ENCODE measurements at regions not wholly inside any gene's neighbourhood (a gene's known extent, or its start where the extent isn't known, plus 50 kb on each side); places are given as distances from the start of the nearest gene placed in this dataset.

- TF ChIP-seq EZH2 (IDR thresholded peaks at IDR 0.05): no peak
- no peak for TF ChIP-seq TCF7L2 (IDR thresholded peaks at IDR 0.05; ENCODE audit: borderline replicate concordance, extremely low read depth, insufficient read depth, insufficient read length)
- TF ChIP-seq ZNF274 (IDR thresholded peaks at IDR 0.05; ENCODE audit: low read depth, low read length): no peak
- TF ChIP-seq JUND (IDR thresholded peaks at IDR 0.05): no peak
- TF ChIP-seq RAD21 (IDR thresholded peaks at IDR 0.05; ENCODE audit: low read depth): no peak
Measured at GRCh38 chr7:96440328-96440727, 118.4 kb upstream of the SLC25A13 start (continued).

DNA sequence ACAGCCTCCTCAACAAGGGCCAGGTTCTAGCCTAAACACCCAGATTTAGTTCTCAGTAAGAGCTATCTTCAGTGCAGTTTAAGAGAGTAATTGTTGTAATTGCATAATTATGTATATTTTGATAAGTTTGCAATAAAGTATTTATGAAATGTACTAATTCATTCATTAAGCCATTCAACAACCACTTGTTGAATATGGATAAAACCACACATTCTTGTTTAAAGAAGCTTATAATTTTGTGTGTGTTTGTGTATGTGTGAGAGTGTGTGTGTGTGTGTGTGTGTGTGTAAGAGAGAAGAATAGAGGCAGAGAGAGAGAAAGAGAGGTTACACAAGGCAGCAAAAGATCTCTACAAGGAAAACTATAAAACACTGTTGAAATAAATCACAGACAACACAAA, 115.0 kb upstream of the SLC25A13 start:
- H2AFZ ChIP-seq (ENCODE audit: low read depth, low read length, poor library complexity, severe bottlenecking): no peak overlapping the region
- H3K36me3 ChIP-seq (ENCODE audit: control insufficient read depth in 1 of 2, insufficient read depth in 2 of 2, low read length in 2 of 2): no peaks in the 10 kb centered on the region
- peaks cover 33% of the 10 kb centered on the region for H3K27me3 ChIP-seq (ENCODE audit: insufficient read depth, low read length)
- H3K9me2 ChIP-seq (ENCODE audit: insufficient read depth): no peaks in the 10 kb centered on the region
- RAD21 ChIA-PET (ENCODE audit: low non-redundant PET in 1 of 2, low total read pairs in 2 of 2, uncharacterized antibody in 2 of 2, unreplicated experiment in 2 of 2): no interaction called here
- POLR2A ChIA-PET: no interaction called here
- CTCF ChIA-PET: no interaction called here
- H3K9ac ChIP-seq (ENCODE audit: low read length): no peak overlapping the region
- no peaks in the 10 kb centered on the region for H3K9me3 ChIP-seq (ENCODE audit: control insufficient read depth in 1 of 2, insufficient read depth in 1 of 2, low read depth in 1 of 2, low read length in 2 of 2)
- no peak for DNase-seq (ENCODE audit: low read depth, low spot score)
- ATAC-seq: no peak
- H3K4me2 ChIP-seq (ENCODE audit: low read length): no peak overlapping the region
- no peaks in the 10 kb centered on the region for H3K4me1 ChIP-seq (ENCODE audit: control insufficient read depth in 1 of 2, insufficient read depth in 2 of 2, low read length in 2 of 2)
- no peak overlapping the region for H3K27ac ChIP-seq (ENCODE audit: low read depth, low read length)
- no peaks in the 10 kb centered on the region for H4K20me1 ChIP-seq (ENCODE audit: insufficient read depth)
- TF ChIP-seq ATF3 (IDR thresholded peaks at IDR 0.05) (no peak), MAX (IDR thresholded peaks at IDR 0.05) (no peak), EZH2phosphoT487 (IDR thresholded peaks at IDR 0.05; ENCODE audit: borderline replicate concordance) (no peak), EGR1 (IDR thresholded peaks at IDR 0.05; ENCODE audit: low read depth) (no peak), TCF7L2 (IDR thresholded peaks at IDR 0.05; ENCODE audit: borderline replicate concordance, extremely low read depth, insufficient read depth, insufficient read length) (no peak), CEBPB (IDR thresholded peaks at IDR 0.05; ENCODE audit: low read depth) (no peak), FOSL1 (IDR thresholded peaks at IDR 0.05; ENCODE audit: low read depth) (no peak), POLR2AphosphoS5 (IDR thresholded peaks at IDR 0.05; ENCODE audit: low read depth, low read length) (no peak), RAD21 (IDR thresholded peaks at IDR 0.05; ENCODE audit: low read depth) (no peak), EZH2 (IDR thresholded peaks at IDR 0.05) (no peak), CBX3 (IDR thresholded peaks at IDR 0.05; ENCODE audit: low read depth) (no peak), SRF (IDR thresholded peaks at IDR 0.05; ENCODE audit: low read depth) (no peak), ZFX (IDR thresholded peaks at IDR 0.05) (no peak), SP1 (IDR thresholded peaks at IDR 0.05; ENCODE audit: low read depth) (no peak)
- TF ChIP-seq, protein P1, sequence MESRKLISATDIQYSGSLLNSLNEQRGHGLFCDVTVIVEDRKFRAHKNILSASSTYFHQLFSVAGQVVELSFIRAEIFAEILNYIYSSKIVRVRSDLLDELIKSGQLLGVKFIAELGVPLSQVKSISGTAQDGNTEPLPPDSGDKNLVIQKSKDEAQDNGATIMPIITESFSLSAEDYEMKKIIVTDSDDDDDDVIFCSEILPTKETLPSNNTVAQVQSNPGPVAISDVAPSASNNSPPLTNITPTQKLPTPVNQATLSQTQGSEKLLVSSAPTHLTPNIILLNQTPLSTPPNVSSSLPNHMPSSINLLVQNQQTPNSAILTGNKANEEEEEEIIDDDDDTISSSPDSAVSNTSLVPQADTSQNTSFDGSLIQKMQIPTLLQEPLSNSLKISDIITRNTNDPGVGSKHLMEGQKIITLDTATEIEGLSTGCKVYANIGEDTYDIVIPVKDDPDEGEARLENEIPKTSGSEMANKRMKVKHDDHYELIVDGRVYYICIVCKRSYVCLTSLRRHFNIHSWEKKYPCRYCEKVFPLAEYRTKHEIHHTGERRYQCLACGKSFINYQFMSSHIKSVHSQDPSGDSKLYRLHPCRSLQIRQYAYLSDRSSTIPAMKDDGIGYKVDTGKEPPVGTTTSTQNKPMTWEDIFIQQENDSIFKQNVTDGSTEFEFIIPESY (IDR thresholded peaks at IDR 0.05; ENCODE audit: extremely low read depth, insufficient replicate concordance, low read length): no peak
- TF ChIP-seq, protein P2, sequence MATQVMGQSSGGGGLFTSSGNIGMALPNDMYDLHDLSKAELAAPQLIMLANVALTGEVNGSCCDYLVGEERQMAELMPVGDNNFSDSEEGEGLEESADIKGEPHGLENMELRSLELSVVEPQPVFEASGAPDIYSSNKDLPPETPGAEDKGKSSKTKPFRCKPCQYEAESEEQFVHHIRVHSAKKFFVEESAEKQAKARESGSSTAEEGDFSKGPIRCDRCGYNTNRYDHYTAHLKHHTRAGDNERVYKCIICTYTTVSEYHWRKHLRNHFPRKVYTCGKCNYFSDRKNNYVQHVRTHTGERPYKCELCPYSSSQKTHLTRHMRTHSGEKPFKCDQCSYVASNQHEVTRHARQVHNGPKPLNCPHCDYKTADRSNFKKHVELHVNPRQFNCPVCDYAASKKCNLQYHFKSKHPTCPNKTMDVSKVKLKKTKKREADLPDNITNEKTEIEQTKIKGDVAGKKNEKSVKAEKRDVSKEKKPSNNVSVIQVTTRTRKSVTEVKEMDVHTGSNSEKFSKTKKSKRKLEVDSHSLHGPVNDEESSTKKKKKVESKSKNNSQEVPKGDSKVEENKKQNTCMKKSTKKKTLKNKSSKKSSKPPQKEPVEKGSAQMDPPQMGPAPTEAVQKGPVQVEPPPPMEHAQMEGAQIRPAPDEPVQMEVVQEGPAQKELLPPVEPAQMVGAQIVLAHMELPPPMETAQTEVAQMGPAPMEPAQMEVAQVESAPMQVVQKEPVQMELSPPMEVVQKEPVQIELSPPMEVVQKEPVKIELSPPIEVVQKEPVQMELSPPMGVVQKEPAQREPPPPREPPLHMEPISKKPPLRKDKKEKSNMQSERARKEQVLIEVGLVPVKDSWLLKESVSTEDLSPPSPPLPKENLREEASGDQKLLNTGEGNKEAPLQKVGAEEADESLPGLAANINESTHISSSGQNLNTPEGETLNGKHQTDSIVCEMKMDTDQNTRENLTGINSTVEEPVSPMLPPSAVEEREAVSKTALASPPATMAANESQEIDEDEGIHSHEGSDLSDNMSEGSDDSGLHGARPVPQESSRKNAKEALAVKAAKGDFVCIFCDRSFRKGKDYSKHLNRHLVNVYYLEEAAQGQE (IDR thresholded peaks at IDR 0.05; ENCODE audit: low read depth): no peak
- intact Hi-C loops (cut with micrococcal nuclease): no loop called here
- no peaks in the 10 kb centered on the region for H3K79me2 ChIP-seq (ENCODE audit: insufficient read depth, low read length)
- no peak overlapping the region for H3K4me3 ChIP-seq (replicated peaks in 1 of 2; ENCODE audit: low read depth in 1 of 2, low read length in 2 of 2)
- BruUV-seq (replicated peaks): no TSS peak

Measured in HCT116 (cell line).